GM12864 (cell line): ENCODE measurements at regions not wholly inside any gene's neighbourhood (a gene's known extent, or its start where the extent isn't known, plus 50 kb on each side); places are given as distances from the start of the nearest gene placed in this dataset.

Source experiments
- DNase-seq: peaks from one replicate; pipeline ENCODE4 v3.0.0-alpha.2; 2011; ENCODE audit warnings: low read depth
- H3K4me3 ChIP-seq: 2 replicates; pipeline ENCODE4 v1.5.1; 2011; ENCODE audit warnings: mild to moderate bottlenecking, low read depth, low read length, control low read depth
- TF ChIP-seq, protein P1 (sequence below): IDR thresholded peaks from 2 replicates; pipeline ENCODE4 v1.5.1; 2011; ENCODE audit warnings: low read depth, mild to moderate bottlenecking, moderate library complexity, low read length, control low read depth, inconsistent platforms; ENCODE audit errors: missing control alignments

DNA sequence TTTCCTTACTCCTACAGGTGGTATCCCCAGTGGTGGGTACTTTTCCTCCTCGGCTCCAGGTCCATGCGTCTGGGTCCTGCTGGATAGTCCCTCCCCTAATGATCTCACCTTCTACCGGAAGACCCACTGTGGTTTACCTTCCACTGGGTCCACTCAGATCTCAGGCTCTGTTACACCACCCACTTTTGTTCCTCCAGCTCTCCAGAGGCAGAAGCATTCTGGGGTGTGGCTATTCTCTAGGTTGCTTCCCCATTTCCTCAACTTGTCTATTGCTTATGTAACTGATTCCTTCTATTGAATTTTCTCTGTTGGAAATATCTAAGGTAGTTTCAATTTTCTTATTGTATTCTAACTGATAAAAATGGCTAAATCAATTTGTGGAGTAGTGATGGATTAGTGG lies 87.6 kb upstream of the GALNT5 start:
- DNase-seq: no peak
- no peak overlapping the region for H3K4me3 ChIP-seq
- TF ChIP-seq, protein P1, sequence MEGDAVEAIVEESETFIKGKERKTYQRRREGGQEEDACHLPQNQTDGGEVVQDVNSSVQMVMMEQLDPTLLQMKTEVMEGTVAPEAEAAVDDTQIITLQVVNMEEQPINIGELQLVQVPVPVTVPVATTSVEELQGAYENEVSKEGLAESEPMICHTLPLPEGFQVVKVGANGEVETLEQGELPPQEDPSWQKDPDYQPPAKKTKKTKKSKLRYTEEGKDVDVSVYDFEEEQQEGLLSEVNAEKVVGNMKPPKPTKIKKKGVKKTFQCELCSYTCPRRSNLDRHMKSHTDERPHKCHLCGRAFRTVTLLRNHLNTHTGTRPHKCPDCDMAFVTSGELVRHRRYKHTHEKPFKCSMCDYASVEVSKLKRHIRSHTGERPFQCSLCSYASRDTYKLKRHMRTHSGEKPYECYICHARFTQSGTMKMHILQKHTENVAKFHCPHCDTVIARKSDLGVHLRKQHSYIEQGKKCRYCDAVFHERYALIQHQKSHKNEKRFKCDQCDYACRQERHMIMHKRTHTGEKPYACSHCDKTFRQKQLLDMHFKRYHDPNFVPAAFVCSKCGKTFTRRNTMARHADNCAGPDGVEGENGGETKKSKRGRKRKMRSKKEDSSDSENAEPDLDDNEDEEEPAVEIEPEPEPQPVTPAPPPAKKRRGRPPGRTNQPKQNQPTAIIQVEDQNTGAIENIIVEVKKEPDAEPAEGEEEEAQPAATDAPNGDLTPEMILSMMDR: no peak

DNA sequence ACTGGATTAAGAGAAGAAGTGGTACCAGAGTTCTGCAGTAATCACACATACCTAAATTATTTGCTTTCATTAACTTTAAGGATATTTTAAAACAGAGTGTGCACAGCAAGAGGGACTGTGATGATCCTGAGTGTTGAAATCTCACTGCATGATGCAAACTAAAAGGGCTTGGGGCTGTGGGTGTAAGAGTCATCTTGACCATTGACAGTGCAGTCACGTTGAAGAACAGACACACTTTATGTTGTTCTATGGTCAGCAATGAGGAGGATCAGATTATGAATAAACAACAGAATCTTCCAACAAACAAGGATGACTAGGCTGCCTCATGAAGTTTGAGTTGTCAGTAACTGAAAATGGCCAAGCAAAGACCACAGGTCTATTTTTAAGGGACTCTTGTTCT lies 87.2 kb upstream of the GALNT5 start:
- TF ChIP-seq, protein P1: no peak
- no peak for DNase-seq
- H3K4me3 ChIP-seq: no peak overlapping the region

DNA sequence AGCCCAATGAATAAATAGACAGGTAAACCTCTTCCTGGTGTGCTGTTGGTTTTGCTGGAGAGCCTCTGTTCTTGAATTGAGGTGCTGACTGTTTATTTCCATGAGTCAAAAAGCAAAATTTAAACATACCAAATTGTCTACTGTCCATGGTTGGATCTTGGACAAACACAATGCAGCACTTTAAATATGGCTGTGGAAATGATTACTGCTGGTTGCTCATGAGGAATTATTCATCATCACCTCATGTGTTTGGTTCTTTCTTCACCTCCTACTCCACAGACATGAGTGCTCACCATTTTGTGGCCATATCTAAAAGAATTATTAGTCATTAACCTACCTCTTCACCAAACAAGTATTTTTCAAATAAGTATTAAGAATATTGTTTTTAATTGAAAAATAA lies 85.3 kb upstream of the GALNT5 start:
- TF ChIP-seq, protein P1: no peak
- DNase-seq: no peak
- no peak overlapping the region for H3K4me3 ChIP-seq

DNA sequence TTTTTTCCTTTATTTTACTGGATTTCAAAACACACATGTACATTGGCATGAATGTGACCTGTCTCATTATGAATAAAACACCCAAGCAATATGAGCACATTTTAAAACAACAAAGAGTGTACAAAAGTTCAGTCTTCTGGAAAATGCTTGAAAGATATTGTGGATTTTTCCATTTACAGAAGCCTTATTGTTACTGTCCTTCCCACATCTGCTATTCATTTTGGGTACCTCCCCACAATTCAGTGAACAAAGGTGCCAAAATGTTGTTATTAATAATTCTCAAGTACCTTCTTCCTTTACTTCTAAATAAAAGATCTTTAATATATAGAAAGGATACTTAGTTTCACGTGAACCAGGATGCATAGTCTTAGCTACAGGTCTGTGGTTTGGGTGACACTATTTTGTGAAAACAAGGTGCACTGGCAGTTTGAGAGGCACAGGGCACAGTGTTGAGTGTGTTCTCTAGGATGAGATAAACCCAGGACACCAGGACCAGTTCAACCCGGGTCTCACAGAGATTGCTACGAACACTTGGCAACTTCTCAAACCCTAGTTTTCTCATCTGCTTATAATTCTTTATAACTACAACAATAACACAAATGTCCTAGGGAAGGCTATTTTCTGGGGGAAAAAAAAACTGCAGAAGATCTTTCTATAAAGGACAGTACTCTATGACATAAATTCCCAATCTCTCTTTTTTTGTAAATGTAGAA lies 84.5 kb upstream of the GALNT5 start:
- TF ChIP-seq, protein P1: no peak
- no peak for DNase-seq
- H3K4me3 ChIP-seq: no peak overlapping the region

DNA sequence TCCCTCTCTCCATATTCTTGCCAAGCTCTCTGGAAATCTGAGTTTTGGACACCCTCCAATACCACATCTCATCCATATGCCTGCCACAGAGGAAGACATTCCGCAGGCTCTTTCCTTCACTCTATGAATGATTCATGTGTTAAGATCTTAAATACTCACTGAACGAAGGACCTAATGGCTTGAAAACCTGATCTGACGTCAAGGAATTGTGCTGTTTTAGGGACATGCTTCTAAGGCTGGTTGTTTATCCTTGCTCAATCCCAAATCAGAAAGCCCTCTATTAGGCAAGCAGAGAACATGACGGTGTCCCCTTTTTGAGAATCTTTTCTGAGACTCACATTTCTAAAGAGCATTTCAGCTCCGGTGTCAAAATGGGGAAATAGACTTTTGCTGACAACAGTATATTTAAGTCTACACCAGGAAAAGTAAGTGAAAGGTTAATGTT lies 83.7 kb upstream of the GALNT5 start:
- H3K4me3 ChIP-seq: no peak overlapping the region
- TF ChIP-seq, protein P1: no peak
- no peak for DNase-seq

DNA sequence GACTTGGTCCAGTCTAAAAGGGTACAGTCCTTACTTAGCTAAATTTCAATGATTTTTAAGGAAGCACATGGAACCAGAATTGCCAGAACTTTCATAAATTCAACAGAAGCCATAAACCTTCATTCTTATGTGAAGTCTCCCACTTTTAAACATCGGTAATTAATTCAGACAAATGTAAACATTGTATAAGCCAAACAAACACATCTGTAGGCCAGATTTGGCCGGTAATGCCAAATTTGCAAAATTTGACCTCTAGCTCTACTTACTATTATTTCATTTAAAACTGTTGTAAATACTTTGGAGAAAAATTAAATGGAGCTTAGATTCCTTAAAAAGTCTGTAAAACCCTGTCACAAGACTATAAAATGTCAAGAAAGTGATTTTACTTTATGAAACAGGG lies 83.2 kb upstream of the GALNT5 start:
- no peak overlapping the region for H3K4me3 ChIP-seq
- DNase-seq: no peak
- TF ChIP-seq, protein P1: no peak

DNA sequence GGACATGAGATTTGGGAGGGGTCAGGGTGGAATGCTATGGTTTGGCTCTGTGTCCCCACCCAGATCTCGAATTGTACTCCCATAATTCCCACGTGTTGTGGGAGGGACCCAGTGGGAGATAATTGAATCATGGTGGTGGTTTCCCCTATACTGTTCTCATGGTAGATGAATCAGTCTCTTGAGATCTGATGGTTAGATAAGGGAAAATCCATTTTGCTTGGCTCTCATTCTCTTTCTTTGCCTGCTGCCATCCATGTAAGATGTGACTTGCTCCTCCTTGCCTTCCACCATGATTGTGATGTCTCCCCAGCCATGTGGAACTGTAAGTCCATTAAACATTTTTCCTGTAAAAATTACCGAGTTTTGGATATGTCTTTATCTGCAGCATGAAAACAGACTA lies 80.9 kb upstream of the GALNT5 start:
- DNase-seq: no peak
- TF ChIP-seq, protein P1: no peak
- H3K4me3 ChIP-seq: no peak overlapping the region
